Ovary (tissue), 7 donors: ENCODE measurements at regions not wholly inside any gene's neighbourhood (a gene's known extent, or its start where the extent isn't known, plus 50 kb on each side); places are given as distances from the start of the nearest gene placed in this dataset.

Experiments used
- DNase-seq, 5 donors: peaks; one replicate each; pipeline ENCODE4 v3.0.0-alpha.2; 2019 to 2020
- H3K27ac ChIP-seq, 2 donors: fragments of 200-600 bp; one replicate each; pipeline versions ENCODE4 v1.5.1 to v1.8.0; 2019 to 2022
- H3K27me3 ChIP-seq: fragments of 200-600 bp; one replicate; pipeline ENCODE4 v1.8.0; 2022
- H3K36me3 ChIP-seq: fragments of 200-600 bp; sonication (generic); one replicate; pipeline ENCODE4 v1.5.1; 2019
- H3K4me1 ChIP-seq: one replicate; pipeline ENCODE4 v1.8.1; 2013; ENCODE audit warnings: mild to moderate bottlenecking, moderate library complexity; ENCODE audit not compliant: insufficient read depth
- H3K4me3 ChIP-seq: fragments of 200-600 bp; sonication (generic); one replicate; pipeline ENCODE4 v1.5.1; 2017
- H3K9me3 ChIP-seq, 2 donors: fragments of 200-600 bp in 1 of 2; sonication (generic) in 1 of 2; one replicate each; pipeline versions ENCODE4 v1.5.1 to v1.8.1; 2013 to 2019; ENCODE audit warnings: mild to moderate bottlenecking in 1 of 2, moderate library complexity in 1 of 2
- EP300 ChIP-seq: sonication (generic); formaldehyde crosslinking; IDR thresholded peaks from one replicate; pipeline ENCODE4 v1.6.1; 2017; ENCODE audit warnings: antibody characterized with exemption
- POLR2A ChIP-seq: fragments of 450-650 bp; IDR thresholded peaks from one replicate; pipeline ENCODE4 v1.6.1; 2017; ENCODE audit warnings: antibody characterized with exemption, mild to moderate bottlenecking, moderate library complexity
- WGBS, 3 donors: extraction: QIAGEN DNeasy Blood & Tissue Kit in 1 of 3; methylation state at CpG; one replicate each; pipeline versions ENCODE4 v1.1.5 to v1.1.7; 2013 to 2017; 5-methylcytosine and 5-hydroxymethylcytosine counted together
- intact Hi-C, 4 donors: fragments of 100-400 bp; cut with DNase I; formaldehyde crosslinking; loops; one replicate each; pipeline versions ENCODE4 v1.11.0 to v1.15.1; 2022 to 2023
- TF ChIP-seq, protein P1 (sequence below), 3 donors: fragments of 450-650 bp in 2 of 3; fragments of 200-600 bp in 1 of 3; IDR thresholded peaks; one replicate each; pipeline versions ENCODE4 v1.5.1 to v1.8.0; 2016 to 2022; ENCODE audit warnings: antibody characterized with exemption in 3 of 3, mild to moderate bottlenecking in 1 of 3
- donor health status: DM: no; HTN: no; CAD: no; lungs with moderate emphysema.
- donor health status: DM: no; HTN: no; CAD: no.
- donor health status: Bipolar disorder and iron deficiency.
- donor health status: DM: no; HTN: no; CAD: no.
- donor health status: DM: yes; HTN: yes; CAD: no.

DNA sequence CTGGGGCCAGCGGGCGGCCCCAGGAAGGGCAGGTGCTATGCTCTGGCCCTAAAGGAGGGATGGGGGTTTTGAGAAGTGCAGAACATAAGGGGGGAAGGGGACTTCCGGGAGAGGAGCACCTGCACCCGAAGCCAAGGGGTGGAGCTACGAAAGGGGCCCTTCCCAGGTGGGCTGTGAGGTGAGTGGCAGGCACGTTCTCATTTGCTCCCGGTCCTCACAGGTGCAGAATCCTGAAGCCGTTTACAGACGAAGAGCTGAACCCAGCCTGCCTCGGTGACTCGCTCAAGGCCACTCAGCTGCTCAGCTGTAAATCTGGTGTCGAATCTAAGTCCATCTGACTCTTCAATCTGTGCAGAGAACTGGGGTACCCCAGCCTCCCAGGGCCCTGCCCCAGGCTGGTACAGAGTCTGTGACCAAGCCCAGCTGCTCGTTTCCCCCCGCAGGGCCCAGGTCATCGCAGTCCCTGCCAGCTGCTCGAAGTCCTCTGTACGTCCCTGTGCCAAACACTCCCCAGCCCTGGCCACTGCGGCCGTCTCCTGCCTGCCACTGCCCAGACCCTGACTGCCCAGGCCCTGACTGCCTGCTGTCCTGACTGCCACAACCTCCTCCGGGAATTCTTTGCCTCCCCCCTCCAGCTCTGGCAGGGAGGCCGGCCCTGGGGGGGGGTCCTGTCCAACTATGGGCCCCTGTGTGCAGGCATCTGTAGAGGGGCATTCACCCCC, 53.8 kb upstream of the RXRA start:
- Histone ChIP-seq H3K27ac (no peak overlapping the region), H3K4me3 (no peak overlapping the region), H3K9me3 (no peaks in the 10 kb centered on the region), H3K4me1 (no peaks in the 10 kb centered on the region), H3K27me3 (no peaks in the 10 kb centered on the region), H3K36me3 (no peaks in the 10 kb centered on the region)
- 57 to 63% (median 57%) methylated on average over 21 of the region's 21 CpGs for WGBS, 3 donors
- intact Hi-C loops, result no loop called here
- no peak for TF ChIP-seq POLR2A
- TF ChIP-seq, protein P1, sequence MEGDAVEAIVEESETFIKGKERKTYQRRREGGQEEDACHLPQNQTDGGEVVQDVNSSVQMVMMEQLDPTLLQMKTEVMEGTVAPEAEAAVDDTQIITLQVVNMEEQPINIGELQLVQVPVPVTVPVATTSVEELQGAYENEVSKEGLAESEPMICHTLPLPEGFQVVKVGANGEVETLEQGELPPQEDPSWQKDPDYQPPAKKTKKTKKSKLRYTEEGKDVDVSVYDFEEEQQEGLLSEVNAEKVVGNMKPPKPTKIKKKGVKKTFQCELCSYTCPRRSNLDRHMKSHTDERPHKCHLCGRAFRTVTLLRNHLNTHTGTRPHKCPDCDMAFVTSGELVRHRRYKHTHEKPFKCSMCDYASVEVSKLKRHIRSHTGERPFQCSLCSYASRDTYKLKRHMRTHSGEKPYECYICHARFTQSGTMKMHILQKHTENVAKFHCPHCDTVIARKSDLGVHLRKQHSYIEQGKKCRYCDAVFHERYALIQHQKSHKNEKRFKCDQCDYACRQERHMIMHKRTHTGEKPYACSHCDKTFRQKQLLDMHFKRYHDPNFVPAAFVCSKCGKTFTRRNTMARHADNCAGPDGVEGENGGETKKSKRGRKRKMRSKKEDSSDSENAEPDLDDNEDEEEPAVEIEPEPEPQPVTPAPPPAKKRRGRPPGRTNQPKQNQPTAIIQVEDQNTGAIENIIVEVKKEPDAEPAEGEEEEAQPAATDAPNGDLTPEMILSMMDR (IDR thresholded peaks at IDR 0.05), result no peak
- no peak for TF ChIP-seq EP300
- no peak for DNase-seq

DNA sequence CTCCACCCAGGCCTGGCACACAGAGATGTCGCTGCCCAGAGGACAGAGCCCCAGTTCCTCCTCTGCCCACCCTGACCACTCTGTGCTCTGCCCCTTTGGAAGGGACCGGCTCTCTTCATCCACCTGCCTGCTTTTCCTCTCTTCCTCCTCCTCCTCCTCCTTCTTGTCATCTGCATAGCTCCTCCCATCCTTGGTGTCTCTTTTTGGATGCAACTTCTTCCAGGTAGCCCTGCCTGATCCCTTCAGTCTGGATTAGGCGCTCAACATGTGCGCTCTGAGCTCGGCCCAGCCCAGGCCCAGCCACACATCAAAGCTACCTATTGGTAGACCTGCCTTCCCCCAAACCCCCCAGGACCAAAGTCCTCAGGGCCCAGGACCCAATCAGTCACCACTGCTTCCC, 52.6 kb upstream of the RXRA start:
- Histone ChIP-seq H3K4me1 (no peaks in the 10 kb centered on the region), H3K27ac (no peak overlapping the region), H3K27me3 (no peaks in the 10 kb centered on the region), H3K36me3 (no peaks in the 10 kb centered on the region), H3K9me3 (no peaks in the 10 kb centered on the region), H3K4me3 (no peak overlapping the region)
- DNase-seq, result no peak
- intact Hi-C loops, result no loop called here
- WGBS, 3 donors, result 96 to 98% (median 98%) methylated on average over 5 of the region's 5 CpGs
- TF ChIP-seq EP300 (no peak), POLR2A (no peak)
- TF ChIP-seq, protein P1 (IDR thresholded peaks at IDR 0.05), result no peak

DNA sequence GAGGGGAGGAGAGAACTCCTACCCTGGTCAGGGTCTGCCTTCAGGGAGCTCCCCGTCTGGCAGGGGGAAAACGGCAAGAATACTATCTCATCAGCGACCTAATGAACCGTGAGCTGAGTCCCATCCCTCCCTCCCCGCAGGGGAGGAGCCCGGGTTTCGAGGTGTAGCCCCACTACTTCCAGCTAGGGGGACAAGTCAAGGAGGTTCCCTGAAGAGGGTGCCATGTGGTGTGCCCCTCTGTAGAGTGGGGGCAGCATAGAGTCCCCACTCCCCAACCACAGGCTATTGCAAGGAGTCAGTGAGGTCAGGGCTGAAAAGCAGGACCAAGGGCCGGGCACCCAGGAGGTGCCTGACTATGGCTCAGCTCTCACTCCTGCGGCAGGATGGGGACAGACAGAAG, 50.9 kb upstream of the RXRA start:
- Histone ChIP-seq H3K27me3 (no peaks in the 10 kb centered on the region), H3K27ac (no peak overlapping the region), H3K36me3 (no peaks in the 10 kb centered on the region), H3K9me3 (no peaks in the 10 kb centered on the region), H3K4me3 (no peak overlapping the region), H3K4me1 (no peaks in the 10 kb centered on the region)
- intact Hi-C loops, result no loop called here
- WGBS, 3 donors, result 43 to 52% (median 45%) methylated on average over 9 of the region's 9 CpGs
- no peak for DNase-seq
- TF ChIP-seq, protein P1 (IDR thresholded peaks at IDR 0.05), result no peak
- TF ChIP-seq EP300 (no peak), POLR2A (no peak)

DNA sequence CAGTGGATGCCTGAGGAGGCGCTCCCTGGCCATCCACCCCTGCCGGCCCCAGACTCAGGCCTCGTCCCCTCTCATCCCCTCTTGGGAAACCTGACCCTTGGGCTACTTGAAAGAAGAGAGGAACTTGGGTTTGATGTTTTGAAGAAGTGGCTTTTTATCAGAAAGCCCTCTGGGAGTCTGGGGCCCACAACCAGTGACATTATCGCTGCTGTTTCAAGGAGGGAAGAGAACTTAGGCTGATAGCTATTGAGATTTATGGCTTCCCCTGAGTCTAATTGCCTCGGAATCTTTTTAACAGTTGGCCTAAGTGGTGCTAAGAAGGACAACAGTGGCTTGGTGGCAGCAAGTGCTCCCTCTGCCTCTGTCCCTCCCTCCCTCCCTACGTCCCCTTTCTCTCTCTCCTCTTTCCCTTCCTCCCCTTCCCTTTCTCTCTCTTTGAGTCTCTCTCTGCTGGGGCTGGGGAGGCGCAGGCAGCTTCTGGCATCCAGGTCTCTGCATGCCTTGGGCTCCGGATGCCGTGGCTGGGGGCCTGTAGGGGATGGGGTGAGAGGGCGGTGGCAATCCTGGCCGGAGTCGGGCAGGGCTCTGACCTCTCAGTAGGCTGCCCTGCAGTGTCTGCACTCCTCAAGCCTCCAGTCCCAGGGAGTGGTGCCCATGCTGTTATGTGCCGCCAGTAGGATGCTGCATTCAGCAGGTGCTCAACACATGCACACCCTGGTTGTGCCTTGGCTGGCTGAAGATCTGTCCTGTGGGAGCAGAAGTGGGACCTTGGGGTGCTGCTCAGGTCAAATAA, 49.6 kb upstream of the RXRA start:
- no peak overlapping the region for H3K27ac ChIP-seq
- H3K4me1 ChIP-seq, result no peaks in the 10 kb centered on the region
- no peaks in the 10 kb centered on the region for H3K27me3 ChIP-seq
- H3K4me3 ChIP-seq, result no peak overlapping the region
- intact Hi-C loops, result no loop called here
- TF ChIP-seq, protein P1 (IDR thresholded peaks at IDR 0.05), result no peak
- TF ChIP-seq POLR2A (no peak), EP300 (no peak)
- DNase-seq, result no peak
- no peaks in the 10 kb centered on the region for H3K9me3 ChIP-seq
- no peaks in the 10 kb centered on the region for H3K36me3 ChIP-seq
- WGBS, 3 donors, result 52 to 54% (median 54%) methylated on average over 13 of the region's 13 CpGs
